ENCODE measurements at regions not wholly inside any gene's neighbourhood (a gene's known extent, or its start where the extent isn't known, plus 50 kb on each side); places are given as distances from the start of the nearest gene placed in this dataset.

DNA sequence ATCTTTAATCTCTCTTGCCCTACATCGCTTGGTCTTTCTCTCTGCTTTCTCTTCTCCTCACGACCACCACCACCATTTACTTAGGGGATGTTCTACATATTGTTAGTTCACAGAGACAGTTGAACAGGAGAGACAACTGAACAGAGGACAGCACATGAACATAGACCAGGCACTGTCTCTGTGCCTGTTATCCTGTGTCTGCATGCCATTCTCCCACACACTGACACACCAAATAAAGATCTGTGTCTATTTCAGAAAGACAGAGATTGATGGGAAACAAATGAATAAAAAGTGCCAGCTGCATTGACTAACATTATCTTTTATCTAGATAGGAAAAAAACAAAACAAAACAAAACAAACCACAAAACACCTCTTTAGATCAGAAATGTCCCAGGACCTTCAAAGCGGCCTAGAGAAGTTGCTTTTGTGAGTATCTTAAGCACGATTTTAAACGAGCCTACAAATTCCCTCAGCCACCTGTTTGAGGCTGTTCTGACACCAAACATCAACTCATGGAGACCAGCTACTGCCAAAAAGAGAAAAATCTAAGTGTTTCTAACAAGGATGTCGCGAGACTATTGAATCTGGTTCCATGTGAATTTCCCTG is 77.6 kb upstream of the PARP11 start:
- DNase-seq: no peak

DNA sequence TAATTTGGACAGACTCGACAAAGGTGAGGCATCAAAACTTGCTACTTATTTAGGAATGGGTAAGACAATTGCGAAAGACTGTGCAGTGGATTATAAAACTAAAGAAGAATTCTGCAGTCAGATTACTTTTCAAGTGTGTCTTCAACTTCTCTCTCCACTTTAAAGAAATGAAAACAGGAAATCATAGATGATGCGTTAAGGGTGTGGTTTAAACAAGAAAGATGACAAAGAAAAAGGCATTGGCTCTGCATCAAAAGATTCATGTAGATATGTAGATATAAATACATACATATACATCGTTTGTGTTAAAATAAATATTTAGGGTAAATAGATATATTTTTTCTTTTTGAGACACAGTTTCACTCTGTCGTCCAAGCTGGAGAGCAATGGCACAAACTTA is 74.6 kb upstream of the PARP11 start:
- DNase-seq: peak; percentile 49

DNA sequence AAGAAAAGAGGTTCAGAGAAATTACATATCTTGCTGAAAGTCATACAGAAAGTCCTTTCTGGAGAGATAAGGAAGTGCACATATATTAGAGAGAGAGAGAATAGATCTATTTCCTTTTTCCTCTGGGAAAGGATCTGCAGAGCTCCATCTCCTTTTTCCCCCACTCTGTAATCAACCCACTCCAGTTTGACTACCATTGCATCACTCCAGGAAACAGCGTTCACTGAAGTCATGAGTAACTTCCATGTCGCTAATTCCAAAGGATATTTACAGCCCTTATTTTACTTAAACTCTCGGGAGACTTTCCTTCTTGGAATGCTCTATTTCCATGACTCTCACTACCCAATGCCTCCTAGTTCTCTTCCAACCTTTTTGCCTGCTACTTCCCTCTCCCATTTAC is 72.5 kb upstream of the PARP11 start:
- no peak for DNase-seq

DNA sequence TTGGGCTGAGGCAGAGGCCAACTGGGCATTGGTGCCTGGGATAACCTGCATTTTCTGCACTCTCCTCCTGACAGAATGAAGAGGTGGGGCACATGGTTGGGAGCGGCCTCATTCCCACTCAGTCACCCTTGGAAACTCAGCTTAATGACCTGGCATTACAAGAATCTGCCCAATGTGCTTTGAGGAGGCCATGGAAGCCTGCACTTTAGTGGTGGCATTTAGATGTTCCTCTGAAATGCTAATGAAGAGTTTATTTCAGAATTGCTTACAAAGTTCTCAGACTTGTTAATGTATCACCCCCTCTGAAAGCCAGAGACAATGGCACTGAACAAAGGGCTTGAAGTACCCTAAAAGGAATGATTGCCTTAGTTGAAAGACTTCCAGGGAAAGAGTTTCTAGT is 71.4 kb upstream of the PARP11 start:
- DNase-seq: no peak

DNA sequence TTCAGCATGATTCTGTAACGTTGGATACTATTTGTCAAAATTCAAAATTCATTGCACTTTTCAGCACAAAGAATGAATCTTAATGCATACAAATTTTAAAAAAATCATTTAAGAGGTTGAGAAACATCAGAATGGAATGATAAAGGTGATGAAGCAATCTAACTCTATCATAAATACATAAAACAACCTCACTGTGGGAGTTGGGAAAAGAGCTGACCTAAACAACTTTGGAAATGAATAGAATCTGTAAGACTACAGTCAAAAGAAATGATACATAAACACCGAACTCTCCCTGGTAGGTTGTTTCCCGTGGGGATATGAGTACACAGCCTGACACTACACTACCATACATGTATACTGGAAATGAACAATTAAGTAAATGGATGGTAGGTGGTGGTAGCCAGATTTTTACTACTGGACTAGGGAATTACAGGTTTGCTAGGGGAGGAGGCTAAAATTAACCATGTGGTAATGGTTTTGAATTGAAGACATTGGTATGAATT is 64.9 kb upstream of the PARP11 start:
- DNase-seq: no peak

DNA sequence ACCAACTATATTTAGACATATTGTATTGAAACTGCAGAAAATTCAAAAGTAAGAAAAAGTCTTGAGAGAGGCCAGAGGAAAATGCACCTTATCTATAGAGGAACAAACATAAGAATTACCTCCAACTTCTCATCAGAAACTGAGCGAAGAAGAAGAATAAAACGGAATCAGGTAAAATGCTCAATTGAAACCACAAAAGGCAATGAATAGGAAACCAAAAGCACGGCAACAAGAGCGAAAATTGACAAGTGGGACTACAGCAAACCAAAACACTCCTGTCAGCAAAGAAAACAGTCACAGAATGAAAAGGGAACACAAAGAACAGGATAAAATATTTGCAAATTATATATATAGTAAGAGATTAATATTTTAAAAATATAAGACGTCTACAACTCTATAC is 61.9 kb upstream of the PARP11 start:
- DNase-seq: no peak

DNA sequence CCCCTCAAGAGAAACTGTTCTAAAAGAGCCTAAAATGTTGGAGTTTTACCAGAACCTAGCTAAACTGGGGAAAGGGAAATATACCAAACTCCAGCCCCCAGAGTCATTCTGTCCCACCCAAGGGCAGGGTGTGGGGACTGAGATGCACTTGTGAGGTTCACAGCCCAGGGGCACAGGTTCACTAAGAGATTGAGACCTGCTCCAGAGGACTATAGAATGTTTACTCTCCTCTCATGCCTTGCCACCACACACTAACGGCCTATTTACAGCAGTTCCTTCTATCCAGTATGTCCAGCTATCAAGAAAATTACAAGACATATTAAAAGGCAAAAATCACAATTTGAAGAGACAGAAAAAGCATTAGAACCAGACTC is 60.6 kb upstream of the PARP11 start:
- DNase-seq: no peak

DNA sequence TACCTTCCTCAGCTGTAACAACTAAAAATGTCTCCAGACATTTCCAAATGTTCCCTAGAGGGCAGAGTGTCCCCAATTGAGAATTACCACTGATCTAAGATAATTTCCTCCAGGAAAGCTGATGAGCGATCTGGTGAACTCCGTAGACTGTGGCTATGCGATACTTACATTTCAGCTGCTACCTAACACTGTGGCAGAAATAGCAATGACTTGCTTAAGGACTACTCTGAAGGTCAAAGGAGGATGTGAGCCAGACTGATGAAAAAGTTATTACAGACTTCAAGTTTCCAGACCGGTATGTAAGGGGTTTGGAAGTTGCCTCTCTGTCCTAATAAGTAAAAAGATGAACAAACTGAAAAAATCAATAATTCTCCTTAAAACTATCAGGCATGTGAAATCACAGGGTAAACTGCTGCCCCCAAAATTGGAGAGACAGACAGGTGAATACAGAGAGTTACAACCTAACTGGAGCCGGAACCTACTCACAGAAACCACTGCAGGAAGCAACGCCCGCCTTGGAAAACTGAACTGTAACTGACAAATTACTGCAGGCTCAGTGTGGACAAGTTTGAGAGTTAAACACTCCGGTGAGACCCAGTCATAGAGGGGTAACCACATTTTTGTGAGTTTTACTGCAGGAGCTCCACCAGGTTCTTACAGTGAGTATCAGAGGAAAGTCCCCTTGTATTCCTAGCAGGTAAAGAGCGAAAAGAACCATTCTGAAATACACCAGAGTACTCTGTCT is 60.0 kb upstream of the PARP11 start:
- DNase-seq: peak; percentile 11

DNA sequence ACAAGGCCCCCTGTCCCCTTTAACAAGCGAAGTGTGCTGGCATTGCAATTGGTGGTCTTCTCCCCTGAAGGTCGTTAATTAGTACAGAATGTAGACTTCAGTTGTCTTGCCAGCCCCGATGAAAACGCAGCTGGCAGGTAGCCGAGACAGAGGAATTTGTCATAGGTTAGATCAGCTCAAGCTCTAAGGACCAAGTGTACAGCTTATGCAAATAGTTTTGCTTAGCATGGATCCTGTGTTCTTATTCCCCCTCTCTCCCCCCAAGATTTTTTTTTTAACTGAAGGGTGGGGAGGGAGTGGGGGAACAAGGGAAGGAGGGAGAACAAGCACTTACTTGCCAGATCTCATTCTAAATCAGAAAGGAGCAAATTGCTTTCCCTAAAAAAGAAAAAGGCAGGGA is 58.6 kb upstream of the PARP11 start:
- no peak for DNase-seq

DNA sequence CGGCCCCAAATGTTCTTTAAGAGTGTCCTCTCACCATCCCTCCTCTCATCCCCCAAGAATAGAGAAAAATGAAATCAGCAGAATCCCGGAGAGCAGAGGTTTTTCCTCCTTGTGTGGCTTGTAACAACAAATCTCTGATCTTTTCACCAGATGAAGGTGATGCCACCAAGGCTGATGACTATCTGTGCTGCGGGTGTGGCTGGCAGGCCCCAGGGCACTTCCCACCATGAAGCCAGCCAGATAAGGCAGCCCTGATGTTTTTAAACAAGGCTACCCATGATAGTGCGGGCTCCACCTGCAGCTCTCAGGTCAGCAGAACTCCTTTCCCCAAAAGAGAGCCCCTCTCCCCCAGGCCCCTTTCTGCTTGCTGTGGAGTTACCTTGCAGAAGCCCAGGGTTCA is 58.0 kb upstream of the PARP11 start:
- peak; percentile 30 for DNase-seq

DNA sequence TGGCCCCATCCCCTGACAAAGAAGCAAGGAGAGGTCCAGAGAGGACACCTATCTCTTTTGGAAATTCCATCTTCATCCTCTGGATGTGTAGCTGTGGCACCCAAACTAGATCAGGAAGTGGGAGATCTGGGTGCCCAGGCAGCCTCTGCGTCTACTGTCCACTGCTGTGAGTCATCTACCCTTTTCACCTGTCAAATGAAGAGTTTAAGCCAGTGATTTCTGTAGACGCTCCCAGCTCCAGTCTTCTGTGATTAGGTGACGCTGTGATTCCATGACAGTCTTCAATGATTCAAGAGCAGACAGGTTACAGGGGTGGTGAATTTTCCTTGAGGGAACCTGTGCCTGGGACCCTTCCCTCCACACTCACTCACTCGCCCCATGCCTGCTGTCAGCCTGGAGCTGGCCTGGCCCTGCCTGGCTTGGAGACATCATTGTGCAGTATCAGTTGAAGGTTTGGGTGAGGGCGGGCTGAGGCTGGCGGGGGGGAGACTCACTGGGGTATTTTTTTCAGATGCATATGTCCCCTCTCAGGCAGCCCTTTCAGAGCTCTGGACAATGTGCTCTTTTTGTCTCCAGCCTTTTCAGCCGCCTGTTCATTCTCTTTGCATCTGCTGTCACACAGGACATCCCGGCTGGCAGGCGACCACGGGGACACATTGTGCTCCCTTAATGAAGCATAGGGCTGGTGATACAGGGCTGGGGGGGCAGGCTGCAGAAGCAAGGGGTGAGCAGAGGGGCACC is 56.8 kb upstream of the PARP11 start:
- no peak for DNase-seq

DNA sequence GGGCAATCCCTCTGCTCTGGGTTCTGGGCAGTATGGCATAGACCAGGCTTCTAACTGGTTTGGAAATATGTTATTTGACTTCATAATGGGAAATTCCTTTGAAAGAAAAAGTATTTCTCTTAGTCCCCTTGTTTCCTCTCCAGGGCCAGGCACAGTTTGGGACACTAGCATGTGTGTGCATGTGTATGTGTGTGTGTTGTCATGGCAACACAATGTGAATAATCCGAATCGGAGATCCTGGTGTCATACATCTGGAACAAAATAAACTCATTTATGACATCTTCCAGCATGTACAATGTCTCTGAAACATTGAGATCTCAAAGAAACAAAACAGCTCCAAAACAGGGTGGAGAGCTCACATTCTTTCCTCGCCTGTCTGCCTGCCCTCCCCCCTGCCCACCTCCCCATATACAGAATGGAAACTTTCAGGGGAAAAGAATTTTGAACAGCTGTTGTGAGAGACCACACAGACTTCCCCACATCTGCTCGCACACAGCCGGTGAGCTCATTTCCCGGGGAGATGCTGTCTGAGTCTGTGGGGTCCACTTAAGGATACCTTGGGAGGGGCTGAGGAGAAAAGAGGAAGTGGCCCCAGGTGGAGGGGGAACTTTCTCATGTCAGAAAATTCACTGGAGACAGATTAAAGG is 55.5 kb upstream of the PARP11 start:
- peak; percentile 74 for DNase-seq

DNA sequence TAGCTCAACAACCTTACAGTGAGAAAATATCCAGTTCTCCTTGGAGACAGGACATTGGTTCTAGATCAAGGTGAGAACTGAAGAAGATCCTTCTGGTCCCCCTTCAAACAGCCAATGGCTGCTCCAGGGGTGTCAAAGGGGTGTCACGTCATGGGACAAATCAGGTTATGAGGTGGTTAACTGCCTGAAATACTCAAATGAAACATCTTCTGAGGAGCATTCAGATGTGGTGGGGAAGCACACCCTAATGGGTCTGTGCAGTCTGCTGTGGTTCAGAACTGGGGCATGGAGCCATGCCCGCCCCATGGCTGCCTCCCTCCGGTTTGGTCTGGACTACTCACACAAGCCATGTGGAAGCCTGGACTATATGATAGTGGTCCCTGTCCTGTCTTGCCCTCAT is 52.4 kb upstream of the PARP11 start:
- no peak for DNase-seq

DNA sequence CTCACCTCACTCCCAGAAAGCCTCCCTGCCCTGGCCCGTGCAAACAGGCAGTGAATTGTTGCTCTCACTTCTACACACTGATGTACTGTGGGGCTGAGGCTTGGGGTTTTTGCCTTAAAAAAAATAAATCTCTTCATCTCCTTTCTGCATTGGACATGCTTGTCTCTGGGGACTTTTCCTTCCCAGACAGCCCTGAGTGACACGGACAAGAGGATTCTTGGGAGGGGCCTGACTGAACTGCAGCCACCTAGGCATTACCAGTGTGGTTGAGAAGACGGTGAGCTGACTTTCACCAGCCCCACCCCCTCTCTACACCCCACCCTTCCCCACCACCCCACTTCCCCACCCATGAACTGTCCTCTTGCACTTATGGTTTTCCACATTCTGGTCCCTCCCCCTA is 51.6 kb upstream of the PARP11 start:
- no peak for DNase-seq

DNA sequence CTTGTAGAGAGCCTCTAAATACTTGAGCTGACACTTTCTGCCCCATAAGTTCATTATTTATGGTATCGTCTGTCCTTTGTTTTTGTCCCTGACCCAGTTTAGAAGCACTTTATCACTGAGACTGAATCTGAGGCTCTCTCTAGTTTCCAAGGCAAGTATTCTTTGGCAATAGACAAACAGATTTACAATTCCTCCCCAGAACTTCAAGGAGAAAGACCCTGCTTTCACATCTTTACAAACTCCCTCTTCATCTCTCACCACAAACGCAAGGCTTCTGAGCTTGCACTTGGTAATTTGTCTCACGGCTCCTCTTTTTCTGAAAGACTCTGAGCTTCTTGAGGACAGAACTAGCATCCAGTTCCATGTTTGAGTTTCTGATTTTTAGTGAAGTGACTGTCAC is 49.8 kb upstream of the PARP11 start:
- no peak for DNase-seq
